Osteoblast (primary cell): ENCODE measurements at regions not wholly inside any gene's neighbourhood (a gene's known extent, or its start where the extent isn't known, plus 50 kb on each side); places are given as distances from the start of the nearest gene placed in this dataset.

ENCODE experiments used
- DNase-seq: peaks from one replicate; pipeline ENCODE4 v3.0.0; 2011; ENCODE audit warnings: low spot score, mixed read lengths; ENCODE audit not compliant: insufficient read length; ENCODE audit errors: missing footprints
- H2AFZ ChIP-seq: 2 replicates; pipeline ENCODE4 v1.6.0; 2011; ENCODE audit warnings: mild to moderate bottlenecking, low read length
- H3K27ac ChIP-seq: 2 replicates; pipeline ENCODE4 v1.5.1; 2011; ENCODE audit warnings: mild to moderate bottlenecking, low read depth, low read length, moderate library complexity
- H3K27me3 ChIP-seq: 2 replicates; pipeline ENCODE4 v1.6.0; 2012; ENCODE audit warnings: mild to moderate bottlenecking, control low read depth, inconsistent platforms, low read length, moderate library complexity; ENCODE audit not compliant: insufficient read depth
- H3K36me3 ChIP-seq: 2 replicates; pipeline ENCODE4 v1.5.1; 2011; ENCODE audit warnings: mild to moderate bottlenecking, low read length, control low read depth, moderate library complexity; ENCODE audit not compliant: insufficient read depth
- H3K4me1 ChIP-seq: 2 replicates; pipeline ENCODE4 v1.5.1; 2011; ENCODE audit warnings: mild to moderate bottlenecking, low read length, control low read depth, moderate library complexity; ENCODE audit not compliant: insufficient read depth
- H3K4me2 ChIP-seq: 2 replicates; pipeline ENCODE4 v1.6.0; 2011; ENCODE audit warnings: mild to moderate bottlenecking, low read length; ENCODE audit not compliant: insufficient read depth
- H3K4me3 ChIP-seq: fragments of 200-600 bp; sonication (generic); 3 replicates; pipeline ENCODE4 v1.5.1; 2012; ENCODE audit warnings: mild to moderate bottlenecking, low read length, inconsistent platforms; ENCODE audit not compliant: insufficient read depth
- H3K79me2 ChIP-seq: 2 replicates; pipeline ENCODE4 v1.6.0; 2012; ENCODE audit warnings: mild to moderate bottlenecking, low read length, control low read depth, inconsistent platforms; ENCODE audit not compliant: insufficient read depth
- H3K9me3 ChIP-seq: 2 replicates; pipeline ENCODE4 v1.5.1; 2011; ENCODE audit warnings: low read depth, low read length, control low read depth
- H4K20me1 ChIP-seq: 2 replicates; pipeline ENCODE4 v1.6.0; 2012; ENCODE audit warnings: mild to moderate bottlenecking, low read length, control low read depth; ENCODE audit not compliant: insufficient read depth
- CTCF ChIP-seq: IDR thresholded peaks from 2 replicates; pipeline ENCODE4 v1.5.1; 2011; ENCODE audit warnings: mild to moderate bottlenecking, low read depth, low read length, moderate library complexity; ENCODE audit errors: extremely low read depth

GRCh38 chr13:73187106-73187505 lies 128.3 kb downstream of the KLF5 start:
- Histone ChIP-seq H3K27me3 (no peaks in the 10 kb centered on the region), H3K4me3 (no peak overlapping the region), H3K4me2 (no peak overlapping the region), H3K27ac (no peak overlapping the region), H4K20me1 (no peaks in the 10 kb centered on the region), H3K36me3 (no peaks in the 10 kb centered on the region), H3K4me1 (peaks cover 3% of the 10 kb centered on the region), H2AFZ (no peak overlapping the region), H3K9me3 (no peaks in the 10 kb centered on the region), H3K79me2 (no peaks in the 10 kb centered on the region)
- no peak for DNase-seq
- TF ChIP-seq CTCF: no peak

DNA sequence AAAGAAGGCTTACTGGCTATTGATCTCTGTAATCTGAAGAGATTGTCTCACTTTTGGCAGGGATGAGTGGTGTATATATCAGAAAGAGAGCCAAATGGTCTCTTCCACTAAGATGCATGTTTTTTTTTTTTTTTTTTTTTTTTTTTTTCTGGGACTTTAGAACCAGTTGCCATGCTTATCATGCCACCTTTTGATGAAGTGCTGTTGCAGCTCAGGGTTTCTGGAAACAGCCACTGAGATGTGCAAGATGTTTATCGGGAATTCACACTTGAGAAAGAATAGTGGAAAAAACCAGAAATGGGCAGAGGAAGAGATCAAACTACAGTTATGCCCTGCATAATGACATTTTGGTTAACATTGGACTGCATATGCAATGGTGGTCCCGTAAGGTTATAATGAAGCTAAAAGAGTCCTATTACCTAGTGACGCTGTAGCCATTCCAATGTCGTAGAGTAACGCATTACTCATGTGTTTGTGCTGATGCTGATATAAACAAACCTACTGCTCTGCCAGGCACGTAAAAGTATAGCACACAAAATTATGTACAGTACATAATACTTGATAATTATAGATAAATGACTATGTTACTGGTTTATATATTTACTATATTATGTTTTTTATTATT lies 121.0 kb downstream of the KLF5 start:
- no peak overlapping the region for H3K27ac ChIP-seq

DNA sequence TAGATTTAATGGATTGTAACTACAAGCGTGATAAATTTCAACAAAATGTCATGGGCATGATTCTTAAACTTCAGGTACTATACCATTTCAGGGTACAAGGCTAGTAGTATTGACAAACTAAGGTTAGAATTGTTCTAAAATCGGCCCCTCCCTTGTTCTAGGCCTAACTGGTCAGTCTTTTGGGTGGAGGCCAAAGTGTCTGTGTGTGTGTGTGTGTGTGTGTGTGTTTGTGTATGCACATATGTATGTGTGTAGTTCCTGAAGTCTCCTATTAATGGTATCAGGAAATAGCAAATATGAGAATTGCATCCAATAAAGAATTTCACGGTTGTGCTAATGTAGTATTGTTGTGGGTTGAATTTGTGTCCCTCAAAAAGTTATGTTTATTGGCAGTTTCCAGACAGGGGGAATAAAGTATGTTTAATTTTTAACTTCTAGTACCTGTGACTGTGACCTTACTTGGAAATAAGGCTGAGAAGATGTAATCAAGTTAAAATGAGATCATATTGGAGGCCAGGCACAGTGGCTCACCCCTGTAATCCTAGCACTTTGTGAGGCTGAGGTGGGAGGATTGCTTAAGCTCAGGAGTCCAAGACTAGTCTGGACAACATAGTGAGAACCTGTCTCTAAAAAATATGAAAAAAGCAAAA lies 119.2 kb downstream of the KLF5 start:
- no peak for DNase-seq
- Histone ChIP-seq H2AFZ (no peak overlapping the region), H3K9me3 (no peaks in the 10 kb centered on the region), H3K27ac (no peak overlapping the region), H3K79me2 (no peaks in the 10 kb centered on the region), H4K20me1 (no peaks in the 10 kb centered on the region), H3K4me1 (no peaks in the 10 kb centered on the region), H3K4me3 (no peak overlapping the region), H3K36me3 (no peaks in the 10 kb centered on the region), H3K27me3 (no peaks in the 10 kb centered on the region), H3K4me2 (no peak overlapping the region)
- TF ChIP-seq CTCF: no peak

More for the DNA sequence above, 121.0 kb downstream of the KLF5 start:
- no peak for DNase-seq
- H3K9me3 ChIP-seq: no peaks in the 10 kb centered on the region
- no peak overlapping the region for H2AFZ ChIP-seq
- no peaks in the 10 kb centered on the region for H3K27me3 ChIP-seq
- H3K4me1 ChIP-seq: no peaks in the 10 kb centered on the region
- TF ChIP-seq CTCF: no peak
- no peaks in the 10 kb centered on the region for H3K36me3 ChIP-seq
- H3K4me2 ChIP-seq: no peak overlapping the region
- no peaks in the 10 kb centered on the region for H4K20me1 ChIP-seq
- no peak overlapping the region for H3K4me3 ChIP-seq
- H3K79me2 ChIP-seq: no peaks in the 10 kb centered on the region

DNA sequence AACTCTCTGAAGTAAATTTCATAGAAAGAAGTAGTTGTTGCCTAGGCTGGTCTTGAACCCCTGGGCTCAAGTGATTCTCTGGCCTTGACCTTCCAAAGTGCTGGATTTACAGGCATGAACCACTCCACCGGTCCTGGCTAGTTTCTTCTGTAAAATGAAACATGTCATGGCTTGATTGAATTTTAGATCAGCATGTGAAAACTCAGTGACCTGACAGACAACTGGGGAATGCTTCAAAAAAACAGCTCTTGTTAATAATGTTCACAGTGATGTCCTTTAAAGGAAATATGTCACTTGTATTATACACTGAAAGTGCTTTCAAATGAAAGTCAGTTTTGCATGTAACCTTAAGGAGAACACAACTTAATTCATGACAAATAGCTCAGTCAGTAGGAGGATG lies 118.2 kb downstream of the KLF5 start:
- TF ChIP-seq CTCF: no peak
- Histone ChIP-seq H2AFZ (no peak overlapping the region), H3K79me2 (no peaks in the 10 kb centered on the region), H3K4me1 (no peaks in the 10 kb centered on the region), H3K36me3 (no peaks in the 10 kb centered on the region), H3K4me2 (no peak overlapping the region), H3K4me3 (no peak overlapping the region), H3K27me3 (no peaks in the 10 kb centered on the region), H3K27ac (no peak overlapping the region), H4K20me1 (no peaks in the 10 kb centered on the region), H3K9me3 (no peaks in the 10 kb centered on the region)
- DNase-seq: no peak
